Loucy (cell line): ENCODE measurements at regions not wholly inside any gene's neighbourhood (a gene's known extent, or its start where the extent isn't known, plus 50 kb on each side); places are given as distances from the start of the nearest gene placed in this dataset.

Experiments used
- H2AFZ ChIP-seq: fragments of 200-600 bp; sonication (generic); 2 replicates; pipeline ENCODE4 v1.6.0; 2016; ENCODE audit warnings: antibody characterized with exemption, mild to moderate bottlenecking, low read length, moderate library complexity
- H3F3A ChIP-seq: fragments of 200-600 bp; 2 replicates; pipeline ENCODE4 v1.6.0; 2016; ENCODE audit warnings: antibody characterized with exemption, low read depth, mild to moderate bottlenecking
- H3K27me3 ChIP-seq: fragments of 200-600 bp; sonication (generic); 2 replicates; pipeline ENCODE4 v1.6.1; 2014; ENCODE audit warnings: low read length, mild to moderate bottlenecking; ENCODE audit not compliant: insufficient read depth, poor library complexity, severe bottlenecking
- H3K36me3 ChIP-seq: fragments of 200-600 bp; sonication (generic); 2 replicates; pipeline ENCODE4 v1.6.1; 2016; ENCODE audit warnings: low read length; ENCODE audit not compliant: insufficient read depth
- H3K4me1 ChIP-seq: fragments of 200-600 bp; sonication (generic); 2 replicates; pipeline ENCODE4 v1.5.1; 2014; ENCODE audit warnings: low read length, mild to moderate bottlenecking; ENCODE audit not compliant: insufficient read depth, poor library complexity, severe bottlenecking
- H3K4me2 ChIP-seq: fragments of 200-600 bp; sonication (generic); 2 replicates; pipeline ENCODE4 v1.6.0; 2014; ENCODE audit warnings: antibody characterized with exemption, low read length, low read depth, mild to moderate bottlenecking; ENCODE audit not compliant: poor library complexity, severe bottlenecking
- H3K4me3 ChIP-seq: fragments of 200-600 bp; sonication (generic); 2 replicates; pipeline ENCODE4 v1.5.1; 2014; ENCODE audit warnings: low read length, mild to moderate bottlenecking, mixed read lengths; ENCODE audit not compliant: poor library complexity, severe bottlenecking
- H3K79me2 ChIP-seq: fragments of 200-600 bp; sonication (generic); 2 replicates; pipeline ENCODE4 v1.6.1; 2014; ENCODE audit warnings: low read length; ENCODE audit not compliant: insufficient read depth
- H3K9ac ChIP-seq: fragments of 200-600 bp; sonication (generic); 2 replicates; pipeline ENCODE4 v1.6.0; 2014; ENCODE audit warnings: mild to moderate bottlenecking, low read depth, low read length, moderate library complexity; ENCODE audit not compliant: poor library complexity, severe bottlenecking
- H3K9me2 ChIP-seq: fragments of 200-600 bp; sonication (generic); replicated peaks from 2 replicates; pipeline ENCODE4 v1.6.1; 2016; ENCODE audit warnings: low read depth, low read length, mixed read lengths
- H3K9me3 ChIP-seq: fragments of 200-600 bp; sonication (generic); 2 replicates; pipeline ENCODE4 v1.6.1; 2014; ENCODE audit warnings: mild to moderate bottlenecking, antibody characterized with exemption, low read length, low read depth; ENCODE audit not compliant: insufficient read depth
- H4K20me1 ChIP-seq: fragments of 200-600 bp; sonication (generic); 2 replicates; pipeline ENCODE4 v1.6.0; 2014; ENCODE audit warnings: antibody characterized with exemption, low read length, mild to moderate bottlenecking; ENCODE audit not compliant: insufficient read depth, poor library complexity, severe bottlenecking
- CTCF ChIP-seq: fragments of 200-600 bp; sonication (generic); conservative IDR thresholded peaks from 2 replicates; pipeline ENCODE4 v1.5.1; 2014; ENCODE audit warnings: mild to moderate bottlenecking, antibody characterized with exemption, low read length
- EZH2phosphoT487 ChIP-seq: fragments of 200-600 bp; IDR thresholded peaks from 2 replicates; pipeline ENCODE4 v1.6.1; 2018; ENCODE audit warnings: antibody characterized with exemption, mild to moderate bottlenecking, moderate library complexity, borderline replicate concordance

DNA sequence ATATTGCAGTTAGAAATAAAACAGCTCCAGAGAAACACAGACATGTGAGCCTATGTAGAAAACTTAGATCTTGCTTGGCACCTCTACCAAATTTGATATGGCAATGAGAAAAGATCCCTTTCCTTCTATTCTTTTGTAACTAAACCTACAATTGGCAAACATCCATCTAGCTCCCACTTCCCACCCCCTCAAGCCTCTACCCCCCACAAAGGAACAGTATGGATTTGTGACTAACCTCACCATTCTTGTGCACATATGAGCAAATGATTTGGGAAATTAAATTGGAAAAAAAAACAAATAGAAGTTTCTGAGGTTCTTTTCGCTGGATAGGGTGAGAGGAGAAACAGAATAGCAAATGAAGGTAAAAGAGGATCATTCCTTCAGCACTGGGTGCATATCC is 85.8 kb upstream of the TIAM2 start:
- TF ChIP-seq CTCF (no peak), EZH2phosphoT487 (no peak)
- Histone ChIP-seq H3F3A (no peaks in the 10 kb centered on the region), H2AFZ (no peak overlapping the region), H3K4me2 (no peak overlapping the region), H3K79me2 (no peaks in the 10 kb centered on the region), H3K4me3 (no peak overlapping the region), H3K9me2 (no peaks in the 10 kb centered on the region), H3K36me3 (no peaks in the 10 kb centered on the region; the same call in 1 of the 2 replicates), H3K9ac (no peak overlapping the region), H3K27me3 (no peaks in the 10 kb centered on the region), H4K20me1 (no peaks in the 10 kb centered on the region), H3K4me1 (no peaks in the 10 kb centered on the region), H3K9me3 (no peaks in the 10 kb centered on the region)

DNA sequence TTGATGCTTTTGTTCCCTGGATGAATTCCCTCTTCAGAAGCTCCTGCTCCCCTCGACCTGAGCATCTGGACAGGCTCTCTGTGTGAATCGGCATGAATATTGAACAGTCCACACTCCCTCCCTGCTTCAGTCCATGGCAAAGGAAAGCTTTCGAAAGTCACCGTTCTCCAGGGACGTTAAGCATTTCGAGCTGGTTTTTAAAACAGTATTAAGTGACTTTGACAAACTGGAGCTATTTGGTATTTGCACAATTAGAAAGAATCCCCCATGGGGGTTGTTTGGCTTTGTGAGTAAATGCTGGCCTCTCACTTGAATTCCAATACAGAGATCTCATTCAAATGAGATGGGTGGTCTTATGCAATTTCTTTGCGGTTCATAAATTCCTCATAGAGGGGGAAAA is 85.3 kb upstream of the TIAM2 start:
- Histone ChIP-seq H4K20me1 (no peaks in the 10 kb centered on the region), H3K36me3 (no peaks in the 10 kb centered on the region; the same call in 1 of the 2 replicates), H3K9me2 (no peaks in the 10 kb centered on the region), H3K4me2 (no peak overlapping the region), H3K9me3 (no peaks in the 10 kb centered on the region), H3F3A (no peaks in the 10 kb centered on the region), H3K27me3 (no peaks in the 10 kb centered on the region), H3K9ac (no peak overlapping the region), H2AFZ (no peak overlapping the region), H3K4me3 (no peak overlapping the region), H3K79me2 (no peaks in the 10 kb centered on the region), H3K4me1 (no peaks in the 10 kb centered on the region)
- TF ChIP-seq EZH2phosphoT487 (no peak), CTCF (no peak)

DNA sequence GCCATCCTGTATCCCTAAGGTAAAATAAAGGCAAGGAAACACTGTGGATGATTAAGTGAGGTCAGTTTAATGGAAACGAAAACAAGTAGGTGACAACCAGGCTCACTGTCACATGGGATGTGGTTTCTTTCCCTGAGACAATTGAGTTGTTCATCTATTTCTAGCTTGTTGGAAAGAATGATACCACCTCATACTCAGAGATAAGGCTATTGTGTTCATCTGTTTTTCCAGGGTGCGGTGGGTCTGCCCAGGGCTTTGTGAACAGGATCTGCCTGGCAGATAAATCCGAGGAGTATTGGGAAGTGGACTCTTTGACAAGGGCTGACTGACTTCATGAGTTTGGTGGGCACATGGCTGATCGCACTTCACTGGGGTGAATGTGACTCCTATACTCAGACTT is 80.8 kb upstream of the TIAM2 start:
- H3K4me2 ChIP-seq = no peak overlapping the region
- H3K4me3 ChIP-seq = no peak overlapping the region
- H4K20me1 ChIP-seq = no peaks in the 10 kb centered on the region
- no peaks in the 10 kb centered on the region; the same call in 1 of the 2 replicates for H3K36me3 ChIP-seq
- no peaks in the 10 kb centered on the region for H3K4me1 ChIP-seq
- no peak overlapping the region for H2AFZ ChIP-seq
- H3F3A ChIP-seq = no peaks in the 10 kb centered on the region
- no peaks in the 10 kb centered on the region for H3K9me2 ChIP-seq
- no peaks in the 10 kb centered on the region for H3K79me2 ChIP-seq
- H3K27me3 ChIP-seq = no peaks in the 10 kb centered on the region
- no peaks in the 10 kb centered on the region for H3K9me3 ChIP-seq
- TF ChIP-seq CTCF (no peak), EZH2phosphoT487 (no peak)
- no peak overlapping the region for H3K9ac ChIP-seq
